GM06990 (cell line): ENCODE measurements at regions not wholly inside any gene's neighbourhood (a gene's known extent, or its start where the extent isn't known, plus 50 kb on each side); places are given as distances from the start of the nearest gene placed in this dataset.

Experiments
- DNase-seq: peaks from one replicate; pipeline ENCODE4 v3.0.0-alpha.2; 2011; ENCODE audit not compliant: insufficient read length; ENCODE audit errors: extremely low read depth
- H3K27me3 ChIP-seq: replicated peaks from 2 replicates; pipeline ENCODE4 v1.6.0; 2011; ENCODE audit warnings: low read length; ENCODE audit not compliant: control insufficient read depth, insufficient read depth
- H3K36me3 ChIP-seq: 2 replicates; pipeline ENCODE4 v1.5.1; 2011; ENCODE audit warnings: low read length; ENCODE audit not compliant: control insufficient read depth, insufficient read depth
- H3K4me3 ChIP-seq: replicated peaks from 2 replicates; pipeline ENCODE4 v1.5.1; 2011; ENCODE audit warnings: low read depth, mild to moderate bottlenecking, control low read depth, low read length
- CTCF ChIP-seq: IDR thresholded peaks from 2 replicates; pipeline ENCODE4 v1.5.1; 2011; ENCODE audit warnings: low read length, control low read depth, mild to moderate bottlenecking, inconsistent platforms; ENCODE audit not compliant: insufficient read depth, poor library complexity, severe bottlenecking

GRCh38 chrX:125505207-125505606 is 185.5 kb downstream of the TEX13C start:
- no peaks in the 10 kb centered on the region for H3K27me3 ChIP-seq
- TF ChIP-seq CTCF: no peak
- no peak for DNase-seq
- H3K36me3 ChIP-seq: no peaks in the 10 kb centered on the region
- no peak overlapping the region for H3K4me3 ChIP-seq

DNA sequence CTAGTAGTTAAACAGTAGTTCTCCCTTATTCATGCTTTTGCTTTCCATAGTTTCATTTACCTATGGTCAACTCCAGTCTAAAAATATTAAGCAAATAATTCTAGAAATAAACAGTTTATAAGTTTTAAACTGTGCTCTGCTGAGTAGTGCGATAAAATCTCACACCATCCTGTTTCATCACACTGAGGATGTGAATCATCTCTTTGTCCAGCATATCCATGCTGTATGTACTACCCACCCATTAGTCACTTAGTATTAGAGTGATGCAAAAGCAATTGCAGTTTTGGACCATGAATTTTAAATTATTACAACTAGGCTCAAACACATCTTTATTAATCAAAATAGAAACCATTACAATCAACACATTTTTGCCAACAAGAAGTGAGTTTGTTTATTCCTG is 187.4 kb downstream of the TEX13C start:
- no peaks in the 10 kb centered on the region for H3K36me3 ChIP-seq
- H3K27me3 ChIP-seq: no peaks in the 10 kb centered on the region
- no peak overlapping the region for H3K4me3 ChIP-seq
- TF ChIP-seq CTCF: no peak
- DNase-seq: no peak

- Histone ChIP-seq H3K27me3 (no peaks in the 10 kb centered on the region), H3K36me3 (no peaks in the 10 kb centered on the region), H3K4me3 (no peak overlapping the region)
- TF ChIP-seq CTCF: no peak
- DNase-seq: no peak
Measured at GRCh38 chrX:125520029-125520428, 200.4 kb downstream of the TEX13C start.

DNA sequence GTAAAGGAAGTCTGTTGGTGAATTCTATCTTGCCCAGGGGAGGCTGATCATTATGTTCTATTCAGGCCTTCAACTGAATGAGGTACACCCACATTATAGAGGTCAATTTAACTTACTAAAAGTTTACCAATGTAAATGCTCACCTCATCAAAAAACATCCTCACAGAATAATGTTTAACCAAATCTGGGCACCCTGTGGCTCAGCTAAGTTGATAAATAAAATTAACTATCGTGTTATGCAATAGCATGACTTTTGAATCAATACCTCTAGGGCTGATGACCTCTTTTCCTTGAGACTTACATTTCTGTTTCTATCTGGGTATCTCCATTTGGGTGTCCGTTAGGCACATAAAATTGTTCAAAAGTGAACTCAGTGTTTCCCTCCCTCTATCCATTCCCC is 203.1 kb downstream of the TEX13C start:
- no peaks in the 10 kb centered on the region for H3K27me3 ChIP-seq
- no peak for TF ChIP-seq CTCF
- H3K36me3 ChIP-seq: no peaks in the 10 kb centered on the region
- DNase-seq: no peak
- H3K4me3 ChIP-seq: no peak overlapping the region

DNA sequence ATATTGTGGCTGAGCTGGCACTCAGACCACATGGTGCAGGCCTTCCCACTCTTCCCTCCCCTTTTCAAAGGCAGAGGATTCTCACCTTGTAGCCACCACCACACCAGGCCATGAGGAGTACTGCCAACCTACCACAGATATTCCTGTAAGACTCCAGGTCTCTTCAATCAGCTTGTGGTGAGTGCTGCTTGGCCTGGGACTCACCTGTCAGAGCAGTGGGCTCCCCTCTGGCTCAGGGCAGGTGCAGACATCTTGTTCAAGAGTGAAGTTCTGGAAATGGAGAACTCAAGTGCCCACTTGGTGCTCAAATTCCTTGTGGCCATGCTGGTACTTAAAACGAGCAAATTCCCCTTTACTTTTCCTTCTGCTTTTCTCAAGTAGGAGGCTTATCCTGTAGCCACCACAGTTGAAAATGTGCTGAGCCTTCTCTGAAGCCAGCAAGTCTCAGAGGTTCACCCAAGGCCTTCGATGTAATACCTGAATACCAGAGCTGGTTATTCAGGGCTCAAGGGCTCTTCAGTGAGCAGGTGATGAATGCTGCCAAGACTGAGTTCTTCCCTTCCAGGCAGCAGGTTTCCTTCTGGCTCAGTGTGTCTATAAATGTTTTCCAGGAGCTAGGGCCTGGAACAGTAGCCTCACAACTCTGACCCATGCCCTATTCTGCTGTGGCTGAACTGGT is 212.9 kb downstream of the TEX13C start:
- no peaks in the 10 kb centered on the region for H3K36me3 ChIP-seq
- TF ChIP-seq CTCF: no peak
- no peak for DNase-seq
- H3K27me3 ChIP-seq: no peaks in the 10 kb centered on the region
- no peak overlapping the region for H3K4me3 ChIP-seq

DNA sequence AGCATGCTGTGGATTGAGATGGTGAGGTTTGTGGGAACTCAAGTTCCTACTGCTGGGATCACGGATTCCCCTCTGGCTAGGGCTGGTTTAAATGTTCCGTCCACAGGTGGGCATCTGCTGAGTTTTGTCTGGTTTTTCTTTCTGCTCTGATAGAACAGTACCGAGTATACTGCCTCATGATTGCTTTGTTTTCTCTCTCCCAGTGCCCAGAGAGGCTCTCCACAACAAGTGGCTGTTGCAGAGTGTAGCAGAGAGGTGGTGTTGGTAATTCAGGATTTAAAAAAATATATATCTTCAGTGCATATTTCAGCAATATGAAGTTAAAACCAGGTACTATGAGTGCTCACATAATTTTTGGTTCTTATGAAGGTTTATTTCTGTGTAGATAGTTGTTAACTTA is 213.7 kb downstream of the TEX13C start:
- no peak overlapping the region for H3K4me3 ChIP-seq
- no peak for TF ChIP-seq CTCF
- no peak for DNase-seq
- H3K36me3 ChIP-seq: no peaks in the 10 kb centered on the region
- no peaks in the 10 kb centered on the region for H3K27me3 ChIP-seq
